NCI-H2227 treated with DMSO at 0.1 percent for 48 hours (cell line): ENCODE measurements at regions not wholly inside any gene's neighbourhood (a gene's known extent, or its start where the extent isn't known, plus 50 kb on each side); places are given as distances from the start of the nearest gene placed in this dataset.
"Not testable (repeated sequence)": the region's sequence is repeated elsewhere in the genome, so short reads cannot be mapped to it uniquely, and the experiment has no call there.

Experiments used
- DNase-seq: peaks from one replicate; lab custom pipeline; 2025; lab: John Stamatoyannopoulos, UW

DNA sequence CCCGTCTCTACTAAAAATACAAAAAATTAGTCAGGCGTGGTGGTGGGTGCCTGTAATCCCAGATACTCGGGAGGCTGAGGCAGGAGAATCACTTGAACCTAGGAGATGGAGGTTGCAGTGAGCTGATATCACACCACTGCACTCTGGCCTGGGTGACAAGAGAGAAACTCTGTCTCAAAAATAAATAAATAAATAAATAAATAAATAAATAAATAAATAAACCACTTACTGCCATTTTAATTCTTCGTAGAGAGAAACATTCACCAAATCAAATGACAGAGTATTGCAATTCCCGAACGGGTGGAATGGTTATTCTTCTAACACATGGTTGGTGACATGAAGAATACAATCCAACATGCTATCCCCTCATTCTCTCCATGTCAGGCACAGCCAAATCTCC, 754.3 kb upstream of the AUTS2 start:
- not testable (repeated sequence) for DNase-seq

DNA sequence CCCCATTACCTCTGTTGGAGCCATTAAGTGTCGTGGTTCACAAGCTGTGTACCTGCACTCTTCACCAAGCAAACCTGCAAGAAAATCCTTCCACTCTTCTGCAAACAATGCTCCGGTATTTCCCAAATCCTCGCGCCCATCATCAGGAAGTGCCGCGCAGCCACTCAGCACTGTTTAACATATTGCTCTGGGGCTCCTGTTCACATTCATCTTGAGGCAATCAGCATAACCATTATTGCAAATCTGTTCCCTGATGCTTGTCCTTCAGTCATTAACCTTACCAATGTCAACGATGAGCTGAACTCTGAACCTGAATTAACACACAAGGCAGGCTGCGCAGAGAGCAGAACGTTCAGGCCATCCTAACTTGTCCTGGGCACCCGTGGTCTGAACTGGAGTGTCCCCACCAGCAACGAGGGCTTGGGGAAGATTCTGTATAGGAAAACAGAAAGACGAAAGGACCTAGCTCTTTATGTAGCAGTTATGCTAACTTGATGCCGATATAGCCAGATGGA, 751.4 kb upstream of the AUTS2 start:
- DNase-seq: no peak

DNA sequence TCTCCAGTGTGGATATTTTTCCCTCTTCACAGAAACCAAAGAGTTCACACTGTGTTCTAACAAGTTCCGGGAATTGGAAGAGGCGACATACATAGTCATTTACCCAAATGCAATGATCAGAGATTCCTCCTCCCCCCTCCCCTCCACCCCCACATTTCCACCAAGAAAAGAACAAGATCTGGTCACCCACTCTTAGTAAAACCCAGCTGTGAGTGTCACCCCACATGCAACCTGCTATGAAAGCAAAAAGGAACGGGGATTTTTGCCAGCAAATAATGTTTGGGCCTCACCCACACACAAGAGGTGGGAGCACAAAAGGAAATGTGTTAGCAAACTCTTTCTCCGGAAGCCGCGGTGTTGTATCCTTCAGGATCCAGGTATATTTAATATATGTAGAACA, 745.0 kb upstream of the AUTS2 start:
- no peak for DNase-seq

DNA sequence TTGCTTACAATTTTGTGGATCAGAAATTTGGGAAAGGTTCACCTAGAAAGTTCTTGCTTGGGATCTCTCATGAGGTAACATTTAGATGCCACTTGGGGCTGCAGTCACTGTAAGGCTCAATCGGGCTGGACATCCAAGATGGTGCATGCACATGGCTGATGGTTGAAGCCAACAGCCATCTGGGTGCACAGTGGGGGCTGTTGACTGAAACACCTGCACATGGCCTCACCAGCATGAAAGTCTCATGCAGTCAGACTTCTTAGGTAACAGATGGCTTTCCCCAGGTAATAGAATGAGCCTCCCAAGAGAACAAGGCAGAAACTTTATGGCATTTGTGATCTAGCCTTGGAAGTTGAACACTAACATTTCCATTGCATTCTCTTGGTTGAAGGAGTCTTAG, 740.7 kb upstream of the AUTS2 start:
- no peak for DNase-seq

DNA sequence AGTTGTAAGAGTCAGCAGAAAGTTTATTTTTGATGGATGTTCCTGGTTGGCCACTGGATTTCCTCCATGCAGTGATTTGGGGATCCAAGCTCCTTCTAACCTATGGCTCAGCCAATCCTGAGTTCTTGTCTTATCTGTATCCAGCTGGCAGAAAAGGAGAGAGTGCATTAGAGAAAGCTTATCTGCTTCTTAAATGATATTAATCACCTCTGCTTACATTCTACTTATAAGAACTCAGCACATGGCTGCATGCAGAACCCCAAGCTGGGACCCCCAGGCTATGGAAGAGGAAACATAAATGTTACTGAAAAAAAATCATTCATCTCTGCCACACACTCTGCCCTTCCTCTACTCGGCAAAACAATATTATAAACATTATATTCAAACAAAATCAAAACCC, 739.8 kb upstream of the AUTS2 start:
- no peak for DNase-seq

DNA sequence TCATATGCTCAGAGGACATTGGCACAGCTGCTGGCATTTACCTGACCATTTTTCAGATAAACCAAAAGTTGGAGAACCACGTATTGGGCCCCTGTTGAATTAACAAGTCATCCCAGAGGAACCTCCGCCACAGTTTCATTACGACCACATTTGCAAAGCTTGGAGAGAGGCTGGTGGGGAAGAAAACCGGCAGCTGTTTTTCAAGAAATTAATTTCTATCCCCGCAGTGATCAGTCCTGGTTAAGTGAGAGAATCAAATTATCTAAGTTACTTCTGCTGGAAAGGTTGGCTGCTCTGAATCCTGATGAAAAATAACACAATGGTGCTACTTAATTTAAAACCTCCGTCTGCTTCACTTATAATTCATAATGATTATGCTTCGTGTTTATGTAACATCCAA, 737.1 kb upstream of the AUTS2 start:
- DNase-seq: no peak

DNA sequence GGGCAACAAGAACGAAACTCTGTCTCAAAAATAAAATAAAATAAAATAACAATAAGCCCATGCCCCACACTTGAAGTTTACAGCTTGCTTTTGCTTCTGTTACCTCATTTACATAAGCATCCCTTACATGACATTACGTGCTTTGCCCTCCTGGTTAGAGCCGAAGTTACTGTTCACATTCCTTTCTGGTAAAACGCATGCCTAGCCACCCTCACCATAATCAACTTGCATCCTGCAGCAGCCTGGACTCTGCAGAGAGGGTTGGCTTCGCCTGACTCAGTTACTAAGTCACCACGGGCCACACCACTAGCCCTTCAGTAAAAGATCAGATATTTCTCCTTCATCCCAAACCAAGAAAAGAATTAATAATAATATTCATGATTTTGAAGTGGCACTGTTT, 736.0 kb upstream of the AUTS2 start:
- no peak for DNase-seq

DNA sequence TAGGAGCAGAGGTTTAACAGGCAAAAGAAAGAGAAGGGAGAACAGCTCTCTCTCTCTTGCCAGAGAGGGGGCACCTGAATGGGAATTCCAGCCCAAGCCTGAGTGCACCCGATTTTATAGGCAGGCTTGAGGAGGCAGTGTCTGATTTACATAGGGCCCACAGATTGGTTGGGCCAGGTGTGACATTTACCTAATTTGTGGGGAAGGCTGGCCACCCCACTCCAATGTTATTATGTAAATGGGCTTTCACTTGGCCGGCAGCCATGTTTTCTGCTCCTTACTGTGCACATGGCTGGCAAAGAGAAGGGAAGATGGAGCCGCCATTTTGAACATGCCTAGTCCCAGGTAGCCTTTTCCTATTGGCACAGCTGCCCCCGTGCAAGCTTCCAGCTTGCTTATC, 735.5 kb upstream of the AUTS2 start:
- no peak for DNase-seq

DNA sequence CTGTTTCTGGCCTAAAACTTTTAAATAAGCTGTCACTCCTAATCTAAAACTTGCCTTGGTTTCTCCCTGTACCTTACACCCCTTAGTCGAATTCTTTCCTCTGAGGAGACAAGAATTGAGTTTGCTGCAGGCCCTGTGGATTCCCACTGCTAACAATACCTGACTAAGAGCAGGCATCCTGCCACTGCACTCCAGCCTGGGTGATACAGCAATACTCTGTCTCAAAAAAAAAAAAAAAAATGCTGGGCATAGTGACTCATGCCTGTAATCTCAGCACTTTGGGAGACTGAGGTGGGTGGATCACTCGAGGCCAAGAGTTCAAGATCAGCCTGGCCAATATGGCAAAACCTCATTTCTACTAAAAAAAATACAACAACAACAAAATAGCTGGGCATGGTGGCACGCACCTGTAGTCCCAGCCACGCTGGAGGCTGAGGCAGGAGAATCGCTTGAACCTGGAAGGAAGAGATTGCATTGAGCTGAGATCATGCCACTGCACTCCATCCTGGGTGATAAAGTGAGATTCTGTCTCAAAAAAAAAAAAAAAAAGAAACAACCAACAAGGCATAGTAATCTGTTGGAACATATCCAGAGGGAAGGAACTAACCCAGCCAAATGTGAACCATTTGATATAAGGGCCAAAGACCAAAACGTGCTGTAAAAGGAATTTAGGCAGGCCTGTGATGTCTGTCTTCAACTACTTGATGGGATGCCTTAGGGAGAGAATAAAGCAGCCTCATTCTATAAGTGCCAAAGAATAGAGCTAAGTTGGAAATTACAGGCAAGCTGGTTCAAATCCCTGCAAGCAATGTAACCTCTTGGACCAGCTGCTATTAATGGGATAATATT, 732.7 kb upstream of the AUTS2 start:
- DNase-seq: no peak

DNA sequence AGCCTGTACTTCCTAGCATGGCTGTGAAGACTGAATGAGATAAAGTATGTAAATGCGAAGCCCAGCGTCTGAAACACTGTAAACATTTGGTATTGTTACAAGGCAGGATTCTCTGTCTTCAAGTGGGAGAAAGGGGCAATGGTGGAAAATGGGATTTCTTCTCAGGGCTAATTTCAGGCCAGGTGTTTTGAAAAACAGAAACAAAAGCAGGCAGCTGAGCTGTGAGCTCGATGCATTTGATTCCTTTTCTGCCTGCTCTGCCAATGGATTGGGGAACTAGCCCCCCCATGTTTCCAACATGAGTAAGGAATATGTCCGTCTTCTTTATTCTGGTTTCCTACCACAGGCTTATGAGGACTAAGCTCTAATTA, 732.1 kb upstream of the AUTS2 start:
- no peak for DNase-seq

DNA sequence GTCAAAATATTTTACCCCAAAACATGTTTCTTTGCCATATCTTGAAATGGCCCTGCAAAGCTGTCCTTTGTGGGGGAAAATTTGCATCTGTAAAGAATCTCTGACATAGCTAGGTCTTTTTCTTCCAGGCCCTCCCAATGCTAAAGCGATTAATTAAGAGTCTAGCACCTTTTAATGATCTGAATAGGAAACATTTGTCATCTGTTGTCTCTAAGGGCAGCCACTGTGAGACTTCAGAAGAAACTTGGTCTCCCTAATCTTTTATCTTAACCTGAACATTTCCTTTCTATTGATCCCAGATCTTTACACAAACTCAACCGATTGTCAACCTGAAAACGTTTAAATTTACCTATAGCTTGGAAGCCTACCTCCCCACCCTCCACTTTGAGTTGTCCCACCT, 731.6 kb upstream of the AUTS2 start:
- DNase-seq: not testable (repeated sequence)

DNA sequence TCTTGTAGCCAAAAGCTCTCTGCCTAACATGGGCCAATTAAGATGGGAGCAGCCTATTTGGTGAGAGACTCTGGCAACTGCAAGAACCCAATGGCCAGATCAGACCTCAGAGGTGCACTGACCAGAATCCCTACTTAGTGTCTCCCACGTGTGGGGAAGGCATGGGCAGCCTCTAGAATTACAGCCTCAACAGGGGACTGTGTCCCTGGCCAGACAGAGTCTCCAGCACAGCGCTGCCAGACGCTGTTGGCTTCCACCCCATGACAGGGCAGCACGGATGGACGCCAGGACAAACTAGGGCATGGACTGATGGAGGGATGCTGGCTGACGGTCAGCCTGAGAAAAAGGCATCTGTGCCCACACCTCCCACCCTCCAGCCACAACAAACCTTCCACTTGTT, 729.3 kb upstream of the AUTS2 start:
- no peak for DNase-seq

DNA sequence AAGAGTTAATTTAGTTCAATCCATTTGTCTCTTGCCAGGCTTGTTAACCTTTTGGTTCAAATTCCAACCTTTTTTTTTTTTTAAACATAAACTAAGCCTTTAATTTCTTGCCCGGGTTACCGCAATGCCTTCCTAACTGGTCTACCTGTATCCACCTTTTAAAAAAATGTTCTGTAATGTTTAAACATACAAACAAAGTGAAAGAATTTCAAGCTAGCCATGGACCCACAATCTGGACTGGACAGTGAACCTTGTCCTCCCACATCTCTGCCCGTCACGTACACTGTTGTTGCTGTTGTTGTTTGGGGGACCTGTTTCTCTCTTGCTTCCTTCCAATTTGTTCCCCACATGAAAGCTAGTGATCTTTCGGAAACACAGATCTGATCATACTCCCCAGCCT, 724.7 kb upstream of the AUTS2 start:
- DNase-seq: no peak

DNA sequence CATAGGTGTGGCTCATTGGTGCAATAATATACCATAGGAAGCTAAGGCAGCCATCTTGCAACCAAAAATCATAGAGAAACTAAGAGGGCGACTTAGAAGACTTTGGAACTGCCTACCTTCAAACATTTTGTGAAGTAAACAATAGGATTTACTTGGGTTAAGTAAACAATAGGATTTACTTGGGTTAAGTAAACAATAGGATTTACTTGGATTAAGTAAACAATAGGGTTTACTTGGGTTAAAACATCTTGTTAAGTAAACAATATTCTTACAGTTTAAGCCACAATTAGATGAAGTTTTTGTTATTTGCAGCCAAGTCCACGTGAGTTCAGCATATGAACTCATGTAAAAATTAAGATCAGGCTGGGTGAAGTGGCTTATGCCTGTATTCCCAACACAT, 722.4 kb upstream of the AUTS2 start:
- DNase-seq: no peak

DNA sequence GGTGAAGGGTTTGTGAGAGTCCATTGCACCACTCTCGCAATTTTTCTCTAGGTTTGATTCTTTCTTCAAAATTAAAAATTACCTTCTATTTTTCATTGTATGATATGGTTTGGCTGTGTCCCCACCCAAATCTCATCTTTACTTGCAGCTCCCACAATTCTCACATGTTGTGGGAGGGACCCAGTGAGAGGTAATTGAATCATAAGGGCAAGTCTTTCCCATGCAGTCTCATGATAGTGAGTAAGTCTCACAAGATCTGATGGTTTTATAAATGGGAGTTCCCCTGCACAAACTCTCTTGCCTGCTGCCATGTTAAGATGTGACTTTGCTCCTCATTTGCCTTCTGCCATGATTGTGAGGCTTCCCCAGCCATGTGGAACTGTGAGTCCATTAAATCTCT, 711.2 kb upstream of the AUTS2 start:
- not testable (repeated sequence) for DNase-seq

DNA sequence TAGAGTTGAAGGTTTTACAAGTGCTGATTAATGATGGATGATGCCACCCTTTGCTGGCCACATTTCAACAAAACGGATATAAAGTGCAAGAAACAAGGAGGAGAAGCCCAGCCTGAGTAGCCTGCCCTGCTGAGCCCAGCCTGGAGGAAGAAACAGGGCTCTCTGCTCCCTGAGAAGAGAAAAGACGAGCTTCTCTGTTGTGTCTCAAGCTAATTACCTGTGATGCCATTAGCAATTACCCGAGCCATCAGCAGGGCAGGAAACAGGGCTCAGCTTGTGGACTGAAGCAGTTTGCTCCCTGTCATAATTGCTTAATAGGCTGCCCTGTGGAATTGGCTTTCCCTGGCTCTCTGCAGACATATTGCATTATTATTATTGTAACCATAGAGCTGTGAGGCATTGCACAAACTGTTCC, 709.3 kb upstream of the AUTS2 start:
- DNase-seq: no peak

DNA sequence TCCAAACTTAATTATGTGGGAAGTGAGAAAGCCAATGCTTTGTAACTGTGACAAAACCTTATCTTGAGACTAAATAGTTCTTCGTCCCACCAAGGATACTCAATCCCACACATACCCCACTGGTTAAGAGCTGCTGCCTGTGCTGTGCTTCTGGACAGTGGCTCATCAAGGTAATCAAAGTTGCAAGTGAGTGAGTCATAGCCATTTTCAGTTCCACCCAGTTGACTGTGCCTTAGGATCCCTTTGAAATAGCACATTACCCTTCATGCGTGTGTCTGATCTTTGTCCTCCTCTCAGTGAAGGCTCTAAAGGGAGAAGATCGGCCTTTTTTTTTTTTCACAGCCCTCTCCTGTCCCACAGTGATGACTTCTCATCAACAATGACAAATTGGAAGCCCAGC, 706.0 kb upstream of the AUTS2 start:
- no peak for DNase-seq

DNA sequence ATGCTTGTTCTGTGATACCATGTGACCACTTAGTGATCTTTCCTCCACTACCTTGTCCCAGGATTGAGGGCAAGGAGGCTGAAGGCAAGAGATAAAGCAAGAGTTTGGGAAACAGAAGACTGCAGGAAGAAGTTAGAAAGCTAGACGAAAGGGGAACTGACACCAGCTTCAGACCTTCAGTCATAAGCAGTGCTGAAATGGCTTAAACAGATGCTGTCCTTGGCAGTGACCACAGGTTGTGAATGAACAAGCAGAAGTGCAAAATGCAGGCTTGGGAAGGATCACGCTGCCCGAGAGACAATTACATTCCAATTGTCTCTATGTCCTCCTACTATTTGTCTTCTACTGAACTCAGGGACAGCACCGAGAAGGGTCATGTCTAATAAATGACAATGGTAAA, 704.9 kb upstream of the AUTS2 start:
- DNase-seq: no peak

DNA sequence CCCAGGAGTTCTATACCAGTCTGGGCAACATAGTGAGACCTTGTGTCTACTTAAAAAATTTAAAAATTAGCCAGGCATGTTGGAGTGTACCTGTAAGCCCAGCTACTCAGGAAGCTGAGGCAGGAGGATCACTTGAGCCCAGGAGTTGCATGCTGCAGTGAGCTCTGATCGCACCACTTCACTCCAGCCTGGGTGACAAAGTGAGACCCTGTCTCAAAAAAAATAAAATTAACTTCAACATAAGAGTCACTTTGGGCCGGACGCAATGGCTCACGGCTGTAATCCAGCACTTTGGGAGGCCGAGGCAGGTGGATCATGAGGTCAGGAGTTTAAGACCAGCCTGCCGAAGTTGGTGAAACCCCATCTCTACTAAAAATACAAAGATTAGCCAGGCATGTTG, 699.1 kb upstream of the AUTS2 start:
- not testable (repeated sequence) for DNase-seq

DNA sequence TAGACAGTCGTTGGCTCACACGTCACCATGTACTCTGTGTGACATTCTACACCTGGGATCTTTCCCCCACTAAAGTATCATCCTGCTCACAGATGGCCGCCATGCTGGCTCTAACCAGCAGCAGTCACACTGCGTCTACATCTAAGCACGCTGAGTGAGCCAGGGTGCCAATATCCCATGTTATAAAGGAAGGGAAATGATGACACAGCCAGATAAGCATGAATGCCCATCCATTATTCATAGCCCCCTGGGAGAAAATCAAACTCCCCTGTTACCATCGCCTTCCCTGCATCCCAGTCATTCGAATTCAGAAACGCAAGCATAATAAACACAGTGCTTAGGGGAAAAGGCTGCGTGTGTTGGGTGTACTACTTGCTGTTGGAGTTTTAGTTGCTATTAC, 698.2 kb upstream of the AUTS2 start:
- DNase-seq: no peak

DNA sequence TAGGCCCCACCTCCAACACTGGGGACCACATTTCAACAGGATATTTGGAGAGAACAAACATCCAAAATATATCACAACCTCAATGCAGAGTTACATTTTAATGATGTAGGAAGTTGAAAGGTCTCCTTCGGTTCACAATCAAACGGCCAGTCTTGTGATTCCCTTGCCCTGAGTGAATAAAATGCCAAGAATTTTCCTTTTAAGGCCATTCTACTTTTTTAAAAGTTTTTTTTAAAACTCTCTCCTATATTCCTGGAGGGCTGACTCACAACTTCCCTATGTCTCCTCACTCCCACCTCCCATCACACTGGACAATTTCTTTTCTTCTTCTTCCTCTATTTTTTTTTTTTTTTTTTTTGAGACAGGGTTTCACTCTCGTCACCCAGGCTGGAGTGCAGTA, 693.6 kb upstream of the AUTS2 start:
- no peak for DNase-seq

DNA sequence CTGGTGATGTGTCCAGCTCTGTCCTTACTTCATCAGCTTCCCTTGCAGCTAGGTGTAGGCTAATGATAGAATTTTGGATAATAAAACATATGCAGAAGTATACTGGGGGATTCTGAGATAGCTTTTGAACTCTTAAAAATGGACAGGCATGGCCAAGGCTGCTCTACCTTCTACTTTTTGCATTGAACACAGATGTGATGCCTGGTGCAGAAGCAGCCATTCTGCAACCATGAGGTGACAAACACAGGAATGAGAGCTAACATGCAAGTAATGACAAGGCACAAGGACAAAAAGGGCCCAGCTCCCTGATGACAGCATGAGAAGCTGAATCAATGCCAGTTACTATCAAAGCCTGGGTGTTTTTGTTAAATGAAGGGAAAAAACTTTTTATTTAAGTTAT, 686.5 kb upstream of the AUTS2 start:
- no peak for DNase-seq

DNA sequence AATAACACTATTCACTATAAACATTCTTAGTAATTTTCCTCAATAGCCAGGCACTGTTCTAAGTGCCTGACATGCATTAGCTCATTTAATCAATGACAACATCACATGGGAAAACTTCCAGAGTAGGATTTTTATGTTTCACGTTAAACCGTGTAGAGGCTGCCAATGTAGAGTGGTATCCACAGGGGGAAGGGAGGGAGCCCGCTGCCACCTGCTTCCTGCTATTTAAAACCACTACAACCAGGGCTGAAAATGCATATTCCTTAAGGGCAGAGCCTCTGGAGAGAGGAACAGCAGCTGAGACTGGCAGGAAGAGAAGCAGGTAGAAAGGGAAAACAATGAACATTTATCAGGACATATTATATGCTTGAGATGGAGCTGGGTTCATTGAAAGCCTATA, 684.3 kb upstream of the AUTS2 start:
- no peak for DNase-seq

DNA sequence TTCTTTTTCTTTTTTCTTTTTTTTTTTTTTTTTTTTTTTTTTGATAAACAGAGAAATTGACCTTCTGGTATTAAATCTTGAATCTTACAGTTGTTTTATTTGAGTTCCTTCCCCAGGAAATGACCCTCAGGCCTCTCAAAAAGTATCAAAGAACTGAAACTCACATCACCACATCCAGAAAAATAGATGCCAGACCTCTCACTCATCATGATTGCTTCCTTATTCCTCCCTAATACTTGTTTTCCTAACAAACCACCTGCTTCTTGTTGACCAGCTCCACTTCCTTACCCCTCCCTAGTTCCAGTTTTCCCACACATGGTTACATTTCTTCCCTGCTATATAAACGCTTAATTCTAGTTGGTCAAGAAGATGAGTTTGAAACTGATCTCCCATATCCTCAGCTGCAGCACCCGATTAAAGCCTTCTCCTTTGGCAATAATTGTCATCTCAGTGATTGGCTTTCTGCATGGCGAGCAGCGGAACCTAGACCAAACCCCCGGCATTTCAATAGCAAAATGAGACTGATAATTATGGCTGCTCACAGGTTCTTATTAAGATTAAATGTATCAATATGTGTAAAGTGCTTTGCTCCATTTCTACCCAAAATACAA, 681.1 kb upstream of the AUTS2 start:
- DNase-seq: no peak
